HG02763 (cell line): ENCODE measurements at regions not wholly inside any gene's neighbourhood (a gene's known extent, or its start where the extent isn't known, plus 50 kb on each side); places are given as distances from the start of the nearest gene placed in this dataset.

ENCODE experiments used
- ATAC-seq: cut with Tn5 transposase; IDR thresholded peaks from one replicate; pipeline ENCODE4 v1.9.1; 2021; ENCODE audit warnings: mild to moderate bottlenecking, moderate library complexity; ENCODE audit not compliant: unreplicated experiment

DNA sequence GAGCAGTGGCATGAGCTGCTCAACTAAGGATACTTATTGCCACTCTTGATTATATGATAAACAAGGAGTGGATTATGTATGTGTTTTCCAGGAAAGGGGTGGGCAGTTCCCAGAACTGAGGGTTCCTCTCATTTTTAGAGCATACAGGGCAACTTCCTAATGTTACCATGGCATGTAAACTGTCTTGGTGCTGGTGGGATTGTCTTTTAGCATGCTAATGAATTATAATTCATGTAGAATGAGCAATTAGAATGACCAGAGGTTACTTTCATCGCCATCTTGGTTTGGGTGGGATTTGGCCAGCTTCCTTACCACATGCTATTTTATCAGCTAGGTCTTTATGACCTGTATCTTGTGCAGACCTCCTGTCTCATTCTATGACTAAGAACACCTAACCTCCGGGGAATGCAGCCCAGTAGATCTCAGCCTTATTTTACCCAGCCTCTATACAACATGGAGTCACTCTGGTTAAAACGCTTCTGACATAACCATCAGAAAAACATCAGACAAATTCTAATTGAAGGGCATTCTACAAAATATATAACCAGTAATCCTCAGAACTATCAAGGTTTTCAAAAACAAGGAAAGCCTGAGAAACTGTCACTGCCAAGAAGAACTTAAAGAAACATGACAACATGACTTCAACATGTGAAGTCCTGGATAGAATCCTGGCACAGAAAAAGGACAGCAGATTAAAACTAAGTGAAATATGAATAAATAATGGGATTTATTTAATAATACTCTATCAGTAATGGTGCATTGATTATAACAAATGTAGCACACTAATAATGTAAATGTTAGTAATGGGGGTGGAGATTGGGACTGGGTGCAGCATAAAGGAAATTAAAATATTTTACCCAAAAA is 365.0 kb downstream of the SEMA3D start:
- ATAC-seq = no peak

- ATAC-seq = no peak
Measured at GRCh38 chr7:84820481-84820880, 366.4 kb downstream of the SEMA3D start.

DNA sequence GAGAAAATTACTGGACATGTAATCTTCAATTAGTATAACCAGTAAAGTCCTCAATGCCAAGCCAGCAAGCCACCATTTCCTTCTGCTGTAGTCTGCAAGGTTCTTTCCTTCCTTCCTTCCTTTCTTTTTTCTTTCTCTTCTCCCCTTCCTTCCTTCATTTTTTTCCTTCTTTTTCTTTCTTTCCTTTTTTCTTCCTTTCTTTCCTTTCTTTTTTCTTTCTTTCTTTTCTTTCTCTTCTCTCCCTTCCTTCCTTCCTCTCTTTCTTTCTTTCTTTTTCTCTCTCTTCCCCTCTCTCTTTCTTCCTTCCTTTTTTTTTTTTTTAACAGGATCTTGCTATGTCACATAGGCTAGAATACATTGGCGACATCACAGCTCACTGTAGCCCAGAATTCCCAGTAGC is 369.8 kb downstream of the SEMA3D start:
- no peak for ATAC-seq

DNA sequence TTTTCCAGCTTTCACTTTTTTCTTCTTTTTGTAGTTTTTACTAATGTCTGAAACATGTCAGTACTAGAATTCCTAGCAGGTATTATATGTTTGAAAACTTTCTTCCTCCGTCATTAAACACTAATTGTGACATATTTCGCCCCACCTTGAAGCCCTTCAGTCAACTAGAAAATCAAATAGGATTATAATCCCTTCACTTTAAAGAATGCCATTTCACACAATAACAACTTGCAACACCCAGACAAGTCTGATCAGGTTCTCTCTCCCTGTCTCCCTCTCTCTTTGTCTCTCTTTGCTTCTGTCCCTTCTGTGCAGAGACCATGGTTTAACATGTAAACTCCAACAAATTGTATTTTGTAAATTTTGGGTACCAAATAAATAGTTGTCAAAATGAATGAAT is 373.5 kb downstream of the SEMA3D start:
- no peak for ATAC-seq

DNA sequence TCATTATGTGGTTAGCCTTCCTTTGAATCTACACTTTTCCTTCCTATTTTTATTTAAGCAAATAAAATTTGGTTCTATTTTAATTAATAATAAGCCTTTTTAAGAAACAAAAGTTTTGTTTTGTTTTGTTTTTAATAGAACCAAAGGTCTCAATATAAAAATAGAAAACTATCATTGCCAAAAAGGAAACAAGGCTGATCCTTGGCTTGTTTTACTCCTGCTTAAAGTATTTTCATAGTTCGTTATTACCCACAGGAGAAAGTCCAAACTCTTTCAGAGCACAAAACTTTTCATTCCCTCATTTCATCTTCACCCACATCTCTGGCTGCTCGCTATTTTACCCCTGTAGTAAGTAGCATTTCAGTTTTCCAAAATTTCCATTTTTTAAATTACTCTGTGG is 374.8 kb downstream of the SEMA3D start:
- no peak for ATAC-seq

GRCh38 chr7:84811362-84811761 is 375.5 kb downstream of the SEMA3D start:
- ATAC-seq = no peak

DNA sequence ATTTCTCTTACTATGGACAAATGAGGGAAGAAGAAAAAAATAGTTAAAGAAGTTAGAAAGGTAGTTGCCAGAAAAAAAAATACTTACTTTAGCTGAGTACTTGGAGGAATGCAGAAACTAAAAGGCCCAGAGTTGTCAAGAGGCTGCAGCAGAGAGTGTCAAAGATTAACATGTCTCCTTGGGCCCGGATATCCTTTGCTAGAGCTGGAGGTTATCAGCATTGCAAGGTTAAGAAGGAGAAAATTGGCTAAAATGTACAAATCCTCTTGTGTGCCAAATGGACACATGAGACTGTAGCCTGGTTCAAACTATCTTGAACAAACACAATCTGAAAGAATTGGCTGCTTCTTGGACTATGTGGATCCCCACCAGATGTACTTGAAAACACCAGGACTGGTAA is 377.0 kb downstream of the SEMA3D start:
- ATAC-seq = no peak

GRCh38 chr7:84803979-84804378 is 382.9 kb downstream of the SEMA3D start:
- no peak for ATAC-seq

DNA sequence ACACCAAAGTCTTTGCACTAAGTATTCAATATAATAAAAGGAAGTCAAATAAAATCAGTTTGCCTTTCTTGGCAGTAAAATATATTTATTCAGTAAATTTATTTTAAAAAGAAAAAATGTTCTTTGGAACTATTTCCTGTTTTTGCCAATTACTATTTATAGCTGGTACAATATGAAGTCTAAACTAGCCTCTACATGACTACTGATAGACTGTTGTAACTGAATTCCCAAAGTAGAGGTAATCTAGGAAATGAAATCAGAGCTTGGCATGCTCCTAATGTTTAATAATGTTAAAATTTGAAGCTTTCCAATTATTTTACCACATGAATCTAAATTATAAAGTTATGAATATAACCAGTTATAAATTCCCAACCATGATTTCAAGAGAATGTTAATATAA is 385.5 kb downstream of the SEMA3D start:
- ATAC-seq = no peak

DNA sequence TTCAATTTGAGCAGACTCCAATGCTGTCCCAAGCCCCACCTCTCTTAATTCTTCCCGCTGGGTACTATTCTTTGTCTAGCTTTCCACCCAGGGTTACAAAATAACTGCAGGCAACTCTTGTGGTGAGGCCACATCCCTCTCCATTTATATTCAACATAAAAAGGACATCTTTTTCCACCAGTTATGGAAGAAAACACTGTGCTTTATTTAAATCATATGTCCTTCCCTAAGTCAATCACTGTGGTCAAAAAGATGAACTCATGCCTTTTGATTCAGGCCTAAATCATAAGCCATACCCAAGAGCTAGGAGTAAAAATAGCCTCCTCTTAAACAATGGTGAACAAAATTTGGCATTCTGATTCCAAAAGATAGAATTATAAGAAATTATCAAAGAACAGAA is 386.0 kb downstream of the SEMA3D start:
- ATAC-seq = no peak

DNA sequence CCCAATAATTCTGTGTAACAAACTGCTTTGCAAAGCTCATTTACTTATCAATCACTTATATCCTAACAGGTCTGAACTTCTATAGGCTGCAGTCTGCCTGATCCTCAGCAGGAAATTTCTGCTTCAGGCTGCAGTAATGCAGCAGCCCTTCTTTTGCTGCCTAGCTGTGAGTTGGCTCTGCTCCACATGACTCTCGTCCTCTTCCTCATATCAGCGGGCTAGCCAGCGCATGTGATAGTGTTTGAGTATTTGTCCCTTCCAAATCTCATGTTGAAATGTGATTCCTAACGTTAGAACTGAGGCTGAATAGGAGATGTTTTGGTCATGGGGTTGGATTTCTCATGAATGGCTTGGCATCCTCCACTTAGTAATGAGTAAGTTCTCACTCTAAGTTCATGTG is 387.8 kb downstream of the SEMA3D start:
- no peak for ATAC-seq

DNA sequence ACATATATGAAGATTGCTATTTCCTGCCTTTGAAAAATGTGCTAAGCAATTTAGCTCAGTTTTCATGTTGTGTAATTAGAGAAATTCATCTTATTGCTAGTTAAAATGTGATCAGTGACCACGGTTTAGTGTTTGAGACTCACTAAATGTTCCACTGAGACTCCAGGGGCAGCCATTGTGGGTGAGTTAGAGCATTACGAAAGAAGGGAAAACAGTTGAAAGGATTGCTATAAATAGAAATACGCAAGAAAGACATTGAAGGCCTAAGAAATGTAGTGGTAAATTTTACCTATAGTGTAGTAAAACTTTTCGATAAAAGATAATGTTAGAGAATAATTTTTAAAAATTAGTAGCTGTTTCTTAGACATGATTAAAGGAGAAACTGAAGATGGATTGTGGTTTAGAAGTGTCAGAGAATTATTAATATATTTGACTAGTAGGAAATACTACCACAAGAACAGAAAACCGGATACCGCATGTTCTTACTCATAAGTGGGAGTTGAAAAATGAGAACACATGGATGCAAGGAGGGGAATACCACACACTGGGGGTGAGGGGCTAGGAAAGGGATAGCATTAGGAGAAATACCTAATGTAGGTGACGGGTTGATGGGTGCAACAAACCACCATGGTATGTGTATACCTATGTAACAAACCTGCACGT is 394.5 kb downstream of the SEMA3D start:
- no peak for ATAC-seq

DNA sequence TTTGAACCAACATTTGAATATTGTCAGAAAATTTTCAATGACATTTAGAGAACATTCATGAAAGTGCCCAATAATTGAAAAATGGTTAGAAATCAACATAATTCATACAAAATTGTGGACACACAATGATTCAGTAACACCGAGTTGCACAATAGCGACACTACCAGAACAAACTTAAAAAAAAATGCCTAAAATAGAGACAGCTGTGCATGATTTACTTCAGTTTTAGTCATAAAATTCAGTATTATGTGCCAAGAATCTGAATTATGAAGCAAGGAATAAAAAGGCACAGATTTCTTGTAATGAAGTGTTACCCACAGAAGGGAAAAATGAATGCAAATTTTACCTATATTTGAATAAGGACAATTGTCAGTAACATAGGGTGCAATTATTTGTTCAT is 396.0 kb downstream of the SEMA3D start:
- ATAC-seq = no peak

GRCh38 chr7:84786073-84786472 is 400.8 kb downstream of the SEMA3D start:
- no peak for ATAC-seq

DNA sequence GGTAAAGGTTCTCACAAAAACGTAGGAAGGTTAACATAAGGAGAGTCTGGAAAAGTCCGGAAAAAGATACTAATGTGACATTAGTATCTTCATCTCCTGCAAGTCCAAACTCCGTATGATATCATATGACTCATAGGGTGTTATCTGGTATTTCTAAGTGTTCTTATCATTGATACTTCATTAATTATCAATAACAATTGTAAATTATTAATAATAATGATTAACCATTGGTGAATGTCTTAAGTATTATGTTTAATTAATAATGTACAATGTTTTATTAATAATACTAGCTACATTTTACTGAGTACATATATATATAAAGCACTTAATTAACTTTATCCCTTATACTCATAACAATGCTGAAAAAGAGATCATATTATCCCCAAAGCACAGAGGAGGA is 402.4 kb downstream of the SEMA3D start:
- no peak for ATAC-seq

DNA sequence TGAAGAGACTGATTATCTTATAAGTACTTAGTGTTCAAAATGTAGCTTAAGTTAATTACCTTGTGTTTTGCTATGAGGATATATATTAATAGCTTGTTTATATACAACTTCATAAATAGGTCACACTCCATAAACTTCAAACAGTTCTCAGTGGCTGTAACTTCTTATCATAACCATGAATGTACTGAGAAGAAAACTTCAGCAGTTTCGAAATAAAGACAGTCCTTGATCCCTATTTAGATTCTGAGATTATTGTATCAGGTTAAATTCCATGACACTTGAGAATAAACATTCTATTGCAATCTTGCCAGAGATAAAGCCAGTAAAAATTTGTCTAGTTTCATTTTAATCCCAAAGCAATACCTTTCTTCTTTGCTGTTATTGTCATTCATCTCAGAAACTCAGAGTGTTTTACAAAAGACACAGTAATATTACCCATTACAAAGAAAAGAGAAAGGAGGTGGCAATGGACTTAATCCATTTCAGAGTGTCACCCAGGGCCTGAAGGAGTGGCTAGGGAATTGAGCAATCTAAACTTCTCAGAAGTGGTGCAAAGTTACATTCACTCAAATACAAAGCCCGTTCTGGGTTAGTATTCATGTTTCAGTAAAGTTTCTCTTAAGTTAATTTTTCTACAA is 403.6 kb downstream of the SEMA3D start:
- ATAC-seq = no peak

DNA sequence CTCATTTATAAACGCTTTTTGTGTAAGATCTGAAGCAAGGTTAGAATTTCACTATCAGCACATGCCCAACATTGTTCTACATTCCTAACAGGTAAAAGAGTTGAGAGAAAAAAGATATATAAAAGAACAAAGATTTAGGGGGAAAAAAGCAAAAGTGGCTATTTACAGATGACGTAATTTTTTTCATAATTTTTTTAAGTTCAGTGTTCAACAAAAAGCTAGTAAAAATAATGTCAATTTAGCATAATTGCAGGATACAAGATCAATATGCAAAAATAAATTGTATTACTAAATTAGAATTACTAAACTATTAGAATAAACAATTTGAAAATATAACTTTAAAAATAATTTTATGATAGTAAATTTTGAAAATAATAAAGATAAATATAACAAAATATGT is 405.0 kb downstream of the SEMA3D start:
- no peak for ATAC-seq

DNA sequence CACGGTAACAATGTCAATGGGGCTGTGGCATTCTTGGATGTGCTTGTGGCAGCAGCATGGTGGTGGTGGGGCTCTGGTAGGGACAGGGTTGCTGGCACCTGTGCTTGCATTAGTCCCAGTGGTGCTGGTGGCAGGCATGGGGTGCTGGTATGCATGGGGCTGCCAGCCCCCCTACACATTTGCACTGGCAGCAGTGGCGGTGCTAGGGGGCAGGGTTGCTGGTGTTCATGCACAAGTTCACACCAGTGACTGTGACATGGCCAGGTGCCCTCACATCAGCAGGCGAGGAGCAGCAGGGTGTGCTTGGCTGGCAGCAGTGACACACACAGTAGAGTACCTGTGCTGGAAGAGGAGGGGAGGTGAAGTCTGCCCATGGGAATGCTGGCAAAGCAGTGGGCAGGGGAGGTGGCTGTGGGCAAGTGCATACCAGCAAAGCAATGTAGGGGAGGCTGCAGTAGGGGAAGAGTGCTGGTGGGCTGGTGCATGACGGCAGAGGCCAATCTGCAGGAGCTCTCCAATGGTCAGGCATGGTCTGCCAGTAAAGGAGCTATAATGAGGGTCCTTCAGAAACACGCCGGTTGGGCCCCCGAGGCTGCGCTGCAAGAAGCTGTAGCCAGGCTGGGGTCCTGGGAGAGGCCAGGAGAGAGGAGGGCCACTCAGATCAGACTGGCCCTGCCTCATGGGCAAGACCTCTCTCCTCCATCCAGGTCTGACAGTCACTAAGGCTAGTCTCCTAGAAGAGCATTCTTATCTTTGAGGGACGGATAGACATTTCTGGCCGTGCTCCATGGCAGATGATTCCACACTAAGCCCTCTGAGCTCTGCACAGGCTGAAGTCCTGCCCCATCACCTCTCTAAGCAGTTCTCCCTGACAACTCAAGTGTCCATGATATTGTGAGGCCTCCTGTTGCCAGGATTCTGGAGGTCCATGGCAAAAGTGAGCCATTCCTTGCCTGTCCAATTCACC is 406.4 kb downstream of the SEMA3D start:
- ATAC-seq = no peak

DNA sequence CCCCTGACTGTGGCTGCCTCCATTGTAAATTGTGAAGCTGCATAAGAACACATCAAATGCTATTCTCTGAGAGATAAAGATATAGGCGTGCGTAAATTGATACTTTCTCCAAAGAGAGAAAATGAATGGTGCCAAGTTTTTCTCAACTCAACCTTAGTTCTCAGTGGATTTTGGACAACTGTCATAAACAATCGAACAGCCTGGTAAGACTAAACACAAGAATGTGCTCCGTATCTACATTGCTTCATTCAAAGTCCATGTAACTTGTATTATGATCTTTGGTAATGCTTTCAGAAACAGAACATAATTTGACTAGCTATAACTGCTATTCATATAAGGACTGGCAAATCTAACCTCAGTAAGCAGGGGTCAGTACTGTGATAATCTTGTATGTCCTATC is 429.1 kb downstream of the SEMA3D start:
- no peak for ATAC-seq

- no peak for ATAC-seq
Measured at GRCh38 chr7:84746353-84746752, 440.5 kb downstream of the SEMA3D start.

DNA sequence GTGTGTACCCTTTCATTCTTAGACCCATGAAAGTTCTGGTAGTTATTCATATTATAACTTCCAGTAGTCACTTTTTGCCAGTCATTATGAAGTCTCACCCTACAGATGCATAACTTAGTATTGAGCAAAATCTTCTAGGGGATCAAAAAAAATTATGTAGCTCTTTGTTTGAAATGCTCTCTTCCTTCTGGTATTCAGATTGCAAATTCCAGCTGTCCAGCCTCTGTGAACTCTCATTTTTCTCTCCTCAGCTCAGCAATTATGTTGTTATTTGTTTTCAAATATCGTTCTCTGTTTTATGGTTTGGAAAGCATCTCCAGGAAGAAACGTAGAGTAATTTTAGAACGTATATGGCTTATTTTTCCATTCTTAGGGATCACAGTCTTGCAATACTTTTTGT is 442.5 kb downstream of the SEMA3D start:
- ATAC-seq = no peak
